Activated naive CD8-positive, alpha-beta T cell (primary cell): ENCODE measurements at regions not wholly inside any gene's neighbourhood (a gene's known extent, or its start where the extent isn't known, plus 50 kb on each side); places are given as distances from the start of the nearest gene placed in this dataset.

Experiments
- H3K27ac Mint-ChIP-seq: one replicate; pipeline ENCODE4 v1.8.0; 2021; ENCODE audit warnings: mixed read lengths
- H3K27me3 Mint-ChIP-seq: one replicate; pipeline ENCODE4 v1.8.0; 2021; ENCODE audit warnings: mixed read lengths
- H3K36me3 Mint-ChIP-seq: one replicate; pipeline ENCODE4 v1.8.0; 2021; ENCODE audit warnings: mixed read lengths
- H3K4me1 Mint-ChIP-seq: one replicate; pipeline ENCODE4 v1.8.0; 2021; ENCODE audit warnings: low read depth, mixed read lengths
- H3K4me3 Mint-ChIP-seq: one replicate; pipeline ENCODE4 v1.8.0; 2021; ENCODE audit warnings: mild to moderate bottlenecking, mixed read lengths
- H3K9me3 Mint-ChIP-seq: one replicate; pipeline ENCODE4 v1.8.0; 2021; ENCODE audit warnings: low read depth, mixed read lengths

DNA sequence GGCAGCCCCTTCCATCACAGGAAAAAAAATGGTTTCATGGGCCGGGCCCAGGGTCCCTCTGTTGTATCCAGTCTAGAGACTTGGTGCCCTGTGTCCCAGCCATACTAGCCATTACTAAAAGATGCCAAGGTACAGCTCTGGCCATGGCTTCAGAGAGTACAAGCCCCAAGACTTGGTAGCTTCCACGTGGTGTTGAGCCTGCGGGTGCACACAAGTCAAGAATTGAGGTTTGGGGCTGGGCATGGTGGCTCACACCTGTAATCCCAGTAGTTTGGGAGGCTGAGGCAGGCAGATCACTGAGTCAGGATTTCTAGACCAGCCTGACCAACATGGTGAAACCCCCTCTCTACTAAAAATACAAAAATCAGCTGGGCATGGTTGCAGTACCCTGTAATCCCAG lies 214.3 kb downstream of the LIG4 start:
- Mint-ChIP-seq H3K27ac (no peak overlapping the region), H3K4me1 (no peaks in the 10 kb centered on the region), H3K27me3 (no peaks in the 10 kb centered on the region), H3K9me3 (peaks cover 18% of the 10 kb centered on the region), H3K4me3 (no peak overlapping the region), H3K36me3 (no peaks in the 10 kb centered on the region)

GRCh38 chr13:107999751-108000150 lies 215.6 kb downstream of the LIG4 start:
- Mint-ChIP-seq H3K4me3 (no peak overlapping the region), H3K9me3 (peaks cover 18% of the 10 kb centered on the region), H3K4me1 (no peaks in the 10 kb centered on the region), H3K36me3 (no peaks in the 10 kb centered on the region), H3K27me3 (no peaks in the 10 kb centered on the region), H3K27ac (no peak overlapping the region)

DNA sequence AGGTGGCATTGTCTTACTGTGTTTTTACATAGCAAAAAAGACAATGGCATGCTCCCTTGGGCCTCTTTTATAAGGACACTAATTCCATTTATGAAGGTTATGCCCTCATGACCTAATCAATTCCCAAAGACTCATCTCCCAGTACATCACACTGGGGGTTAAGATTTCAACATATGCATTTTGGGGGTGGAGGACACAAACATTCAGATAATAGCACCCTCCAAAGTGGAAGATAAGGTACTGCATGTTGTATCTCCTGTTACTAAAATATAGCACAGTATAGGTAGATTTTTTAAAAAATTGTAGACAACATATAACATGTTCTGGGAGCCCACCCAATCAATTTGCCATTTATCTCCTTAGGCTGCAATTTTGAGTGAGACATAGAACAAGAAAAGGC lies 221.2 kb downstream of the LIG4 start:
- Mint-ChIP-seq H3K4me1 (no peaks in the 10 kb centered on the region), H3K36me3 (no peaks in the 10 kb centered on the region), H3K27me3 (no peaks in the 10 kb centered on the region), H3K27ac (no peak overlapping the region), H3K4me3 (no peak overlapping the region), H3K9me3 (peaks cover 15% of the 10 kb centered on the region)

GRCh38 chr13:107993239-107993949 lies 221.9 kb downstream of the LIG4 start:
- Mint-ChIP-seq H3K9me3 (peaks cover 16% of the 10 kb centered on the region), H3K4me1 (no peaks in the 10 kb centered on the region), H3K27me3 (no peaks in the 10 kb centered on the region), H3K36me3 (no peaks in the 10 kb centered on the region), H3K27ac (no peak overlapping the region), H3K4me3 (no peak overlapping the region)

GRCh38 chr13:107992542-107992941 lies 222.8 kb downstream of the LIG4 start:
- Mint-ChIP-seq H3K27ac (no peak overlapping the region), H3K9me3 (peaks cover 14% of the 10 kb centered on the region), H3K27me3 (no peaks in the 10 kb centered on the region), H3K4me3 (no peak overlapping the region), H3K4me1 (no peaks in the 10 kb centered on the region), H3K36me3 (no peaks in the 10 kb centered on the region)

GRCh38 chr13:107977071-107977574 lies 238.2 kb downstream of the LIG4 start:
- Mint-ChIP-seq H3K36me3 (no peaks in the 10 kb centered on the region), H3K27me3 (no peaks in the 10 kb centered on the region), H3K9me3 (peaks cover 3% of the 10 kb centered on the region), H3K27ac (no peak overlapping the region), H3K4me1 (no peaks in the 10 kb centered on the region), H3K4me3 (no peak overlapping the region)

GRCh38 chr13:107976628-107977027 lies 238.7 kb downstream of the LIG4 start:
- Mint-ChIP-seq H3K27me3 (no peaks in the 10 kb centered on the region), H3K9me3 (peaks cover under 1% of the 10 kb centered on the region)

DNA sequence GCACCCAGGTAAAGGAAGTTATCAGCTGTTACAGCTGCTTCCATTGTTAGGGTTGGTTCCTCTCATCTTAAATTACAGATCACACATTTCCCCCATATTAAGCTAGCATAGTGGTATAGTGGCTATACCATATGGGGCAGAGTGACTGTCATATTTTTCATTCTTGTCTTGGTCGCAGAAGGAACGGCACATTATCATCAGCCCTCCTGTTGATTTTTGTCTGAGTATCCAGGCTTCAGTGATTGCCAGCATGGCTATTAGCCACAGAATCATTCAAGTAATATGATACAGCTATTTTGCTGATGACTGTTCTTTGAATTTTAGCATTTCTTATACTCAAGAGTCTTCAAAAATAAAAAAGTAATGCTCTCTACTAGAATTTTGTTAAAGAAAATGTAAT lies 240.9 kb downstream of the LIG4 start:
- no peak overlapping the region for H3K4me3 Mint-ChIP-seq
- no peaks in the 10 kb centered on the region for H3K36me3 Mint-ChIP-seq
- H3K27ac Mint-ChIP-seq: no peak overlapping the region
- no peaks in the 10 kb centered on the region for H3K4me1 Mint-ChIP-seq
- no peaks in the 10 kb centered on the region for H3K9me3 Mint-ChIP-seq
- no peaks in the 10 kb centered on the region for H3K27me3 Mint-ChIP-seq

More at GRCh38 chr13:107976628-107977027, 238.7 kb downstream of the LIG4 start:
- H3K4me1 Mint-ChIP-seq: no peaks in the 10 kb centered on the region
- no peaks in the 10 kb centered on the region for H3K36me3 Mint-ChIP-seq
- H3K4me3 Mint-ChIP-seq: no peak overlapping the region
- H3K27ac Mint-ChIP-seq: no peak overlapping the region

GRCh38 chr13:107969546-107969945 lies 245.8 kb downstream of the LIG4 start:
- H3K9me3 Mint-ChIP-seq: no peaks in the 10 kb centered on the region
- no peaks in the 10 kb centered on the region for H3K36me3 Mint-ChIP-seq
- no peak overlapping the region for H3K4me3 Mint-ChIP-seq
- H3K27me3 Mint-ChIP-seq: no peaks in the 10 kb centered on the region
- H3K27ac Mint-ChIP-seq: no peak overlapping the region
- no peaks in the 10 kb centered on the region for H3K4me1 Mint-ChIP-seq

DNA sequence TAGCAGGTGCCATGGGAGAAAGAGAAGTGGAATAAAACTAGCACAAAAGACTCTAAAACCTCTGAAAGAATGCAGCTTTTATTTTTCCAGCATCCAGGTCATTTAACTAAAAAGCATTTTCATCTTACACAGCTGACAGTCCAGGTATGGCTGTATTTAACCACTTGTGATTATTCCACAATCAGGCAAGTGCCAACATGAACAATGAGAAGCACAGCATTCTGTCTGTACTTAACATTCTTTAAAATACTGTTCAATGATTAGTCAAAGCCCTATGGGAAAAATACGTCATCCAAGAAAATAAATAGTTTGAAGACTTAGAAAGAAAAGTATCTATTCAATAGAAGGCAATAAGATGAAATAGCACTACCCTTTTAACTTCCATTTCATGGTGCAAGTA lies 246.9 kb downstream of the LIG4 start:
- no peaks in the 10 kb centered on the region for H3K4me1 Mint-ChIP-seq
- H3K36me3 Mint-ChIP-seq: no peaks in the 10 kb centered on the region
- H3K9me3 Mint-ChIP-seq: no peaks in the 10 kb centered on the region
- no peak overlapping the region for H3K27ac Mint-ChIP-seq
- H3K27me3 Mint-ChIP-seq: no peaks in the 10 kb centered on the region
- H3K4me3 Mint-ChIP-seq: no peak overlapping the region

DNA sequence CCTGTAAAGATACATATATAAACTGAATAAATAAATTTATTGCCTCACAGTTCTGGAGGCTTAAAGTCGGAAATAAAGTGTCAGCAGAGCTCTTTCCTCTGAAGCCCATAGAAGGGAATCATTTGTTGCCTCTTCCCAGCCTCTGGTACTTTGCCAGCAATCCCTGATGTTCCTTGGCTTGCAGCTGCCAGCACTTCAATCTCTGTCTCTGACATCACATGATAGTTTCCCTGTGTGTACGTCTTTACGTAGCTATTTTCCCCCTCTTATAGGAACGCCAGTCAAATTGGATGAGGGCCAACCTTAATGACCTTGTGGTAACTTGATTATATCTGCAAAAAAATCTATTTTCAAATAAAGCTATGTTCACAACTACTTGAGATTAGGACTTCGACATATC lies 250.9 kb downstream of the LIG4 start:
- Mint-ChIP-seq H3K4me3 (no peak overlapping the region), H3K27me3 (no peaks in the 10 kb centered on the region), H3K27ac (no peak overlapping the region), H3K36me3 (no peaks in the 10 kb centered on the region), H3K9me3 (no peaks in the 10 kb centered on the region), H3K4me1 (no peaks in the 10 kb centered on the region)

DNA sequence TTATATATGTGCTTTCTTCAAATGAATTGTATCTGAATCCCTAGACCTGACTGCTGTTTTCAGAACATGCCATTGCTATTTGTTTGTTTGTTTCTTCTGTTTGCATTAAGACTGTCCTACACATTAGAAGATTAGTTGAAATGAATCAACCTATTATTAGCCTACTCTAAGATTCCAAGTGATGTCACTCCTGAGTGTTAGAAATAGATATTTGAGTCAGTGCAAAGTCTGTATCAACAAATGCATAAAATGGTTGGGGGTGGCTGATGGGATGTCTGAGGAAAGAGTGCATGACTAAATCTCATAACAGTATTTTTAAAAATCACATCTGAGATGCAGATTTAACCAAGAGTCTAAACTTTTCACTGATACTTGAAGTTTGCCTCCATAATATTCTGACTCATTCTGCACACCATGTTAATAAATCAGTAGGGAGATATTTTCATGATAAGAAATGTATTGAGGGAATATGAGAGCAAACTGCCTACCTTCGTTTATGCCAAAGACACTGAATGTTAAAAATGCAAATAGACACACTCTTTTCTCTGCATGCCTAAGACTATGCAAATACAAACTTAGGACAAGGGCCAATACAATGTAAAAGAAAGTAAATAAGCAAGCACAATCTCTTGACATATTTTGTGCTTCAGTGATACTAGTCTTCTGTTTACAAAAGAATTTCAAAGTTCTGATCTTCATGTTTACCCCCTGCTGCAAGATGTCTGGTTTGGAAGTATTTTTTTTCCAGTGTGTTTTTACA lies 253.3 kb downstream of the LIG4 start:
- Mint-ChIP-seq H3K36me3 (no peaks in the 10 kb centered on the region), H3K27ac (no peak overlapping the region), H3K4me3 (no peak overlapping the region), H3K27me3 (no peaks in the 10 kb centered on the region), H3K9me3 (no peaks in the 10 kb centered on the region), H3K4me1 (no peaks in the 10 kb centered on the region)

- H3K27ac Mint-ChIP-seq: no peak overlapping the region
- H3K4me3 Mint-ChIP-seq: no peak overlapping the region
- H3K9me3 Mint-ChIP-seq: no peaks in the 10 kb centered on the region
- H3K36me3 Mint-ChIP-seq: no peaks in the 10 kb centered on the region
- no peaks in the 10 kb centered on the region for H3K27me3 Mint-ChIP-seq
- no peaks in the 10 kb centered on the region for H3K4me1 Mint-ChIP-seq
Observed at GRCh38 chr13:107960301-107960700, 255.0 kb downstream of the LIG4 start.

- no peaks in the 10 kb centered on the region for H3K27me3 Mint-ChIP-seq
- no peaks in the 10 kb centered on the region for H3K36me3 Mint-ChIP-seq
- no peak overlapping the region for H3K27ac Mint-ChIP-seq
- H3K4me3 Mint-ChIP-seq: no peak overlapping the region
- H3K9me3 Mint-ChIP-seq: no peaks in the 10 kb centered on the region
- H3K4me1 Mint-ChIP-seq: no peaks in the 10 kb centered on the region
Observed at GRCh38 chr13:107956889-107957288, 258.4 kb downstream of the LIG4 start.

GRCh38 chr13:107942030-107942617 lies 273.2 kb downstream of the LIG4 start:
- Mint-ChIP-seq H3K4me3 (no peak overlapping the region), H3K36me3 (no peaks in the 10 kb centered on the region), H3K9me3 (peaks cover 14% of the 10 kb centered on the region), H3K27me3 (peaks cover 3% of the 10 kb centered on the region), H3K4me1 (no peaks in the 10 kb centered on the region), H3K27ac (no peak overlapping the region)
